ENCODE measurements at regions not wholly inside any gene's neighbourhood (a gene's known extent, or its start where the extent isn't known, plus 50 kb on each side); places are given as distances from the start of the nearest gene placed in this dataset.
"Not testable (repeated sequence)": the region's sequence is repeated elsewhere in the genome, so short reads cannot be mapped to it uniquely, and the experiment has no call there.

- Mint-ChIP-seq H3K4me3 (no peak overlapping the region), H3K36me3 (no peaks in the 10 kb centered on the region), H3K9me3 (no peaks in the 10 kb centered on the region), H3K27ac (no peak overlapping the region), H3K27me3 (no peaks in the 10 kb centered on the region), H3K4me1 (peaks cover 5% of the 10 kb centered on the region)
- ATAC-seq (ENCODE audit: low read depth) (no peak), DNase-seq (no peak)
- POLR2A ChIA-PET: no interaction called here
These were observed 740.3 kb upstream of the FRG1 start for GRCh38 chr4:189200353-189200752.

GRCh38 chr4:189202182-189202868 lies 738.3 kb upstream of the FRG1 start:
- Mint-ChIP-seq H3K27me3 (no peaks in the 10 kb centered on the region), H3K4me1 (peaks cover 5% of the 10 kb centered on the region), H3K4me3 (peak overlapping the region; percentile 47), H3K9me3 (no peaks in the 10 kb centered on the region), H3K27ac (no peak overlapping the region), H3K36me3 (no peaks in the 10 kb centered on the region)
- ATAC-seq (ENCODE audit: low read depth) (no peak), DNase-seq (peak; percentile 34)
- POLR2A ChIA-PET: no interaction called here

GRCh38 chr4:189202869-189203271 lies 737.8 kb upstream of the FRG1 start:
- ATAC-seq (ENCODE audit: low read depth) (no peak), DNase-seq (no peak)
- H3K27me3 Mint-ChIP-seq: no peaks in the 10 kb centered on the region
- POLR2A ChIA-PET: no interaction called here
- H3K9me3 Mint-ChIP-seq: no peaks in the 10 kb centered on the region
- H3K4me1 Mint-ChIP-seq: peaks cover 5% of the 10 kb centered on the region
- no peak overlapping the region for H3K4me3 Mint-ChIP-seq
- H3K27ac Mint-ChIP-seq: peak overlapping the region; percentile 30
- H3K36me3 Mint-ChIP-seq: no peaks in the 10 kb centered on the region

- H3K4me1 Mint-ChIP-seq: peaks cover 5% of the 10 kb centered on the region
- no peaks in the 10 kb centered on the region for H3K27me3 Mint-ChIP-seq
- no peak for ATAC-seq (ENCODE audit: low read depth)
- H3K9me3 Mint-ChIP-seq: no peaks in the 10 kb centered on the region
- POLR2A ChIA-PET: no interaction called here
- H3K27ac Mint-ChIP-seq: no peak overlapping the region
- DNase-seq: no peak
- no peaks in the 10 kb centered on the region for H3K36me3 Mint-ChIP-seq
- no peak overlapping the region for H3K4me3 Mint-ChIP-seq
These were observed 736.1 kb upstream of the FRG1 start for GRCh38 chr4:189204616-189205015.

- ATAC-seq (ENCODE audit: low read depth) (no peak), DNase-seq (no peak)
- H3K9me3 Mint-ChIP-seq: no peaks in the 10 kb centered on the region
- no peaks in the 10 kb centered on the region for H3K27me3 Mint-ChIP-seq
- H3K36me3 Mint-ChIP-seq: no peaks in the 10 kb centered on the region
- POLR2A ChIA-PET: no interaction called here
- no peak overlapping the region for H3K27ac Mint-ChIP-seq
- peaks cover 5% of the 10 kb centered on the region for H3K4me1 Mint-ChIP-seq
- H3K4me3 Mint-ChIP-seq: no peak overlapping the region
These were observed 733.7 kb upstream of the FRG1 start for GRCh38 chr4:189206953-189207352.

- Mint-ChIP-seq H3K9me3 (no peaks in the 10 kb centered on the region), H3K4me1 (peaks cover 3% of the 10 kb centered on the region), H3K4me3 (no peak overlapping the region), H3K27ac (no peak overlapping the region), H3K36me3 (no peaks in the 10 kb centered on the region), H3K27me3 (no peaks in the 10 kb centered on the region)
- ATAC-seq (ENCODE audit: low read depth) (no peak), DNase-seq (no peak)
- POLR2A ChIA-PET: no interaction called here
These were observed 732.8 kb upstream of the FRG1 start for GRCh38 chr4:189207872-189208271.

- Mint-ChIP-seq H3K4me1 (no peaks in the 10 kb centered on the region), H3K9me3 (no peaks in the 10 kb centered on the region), H3K4me3 (no peak overlapping the region), H3K27ac (no peak overlapping the region), H3K36me3 (no peaks in the 10 kb centered on the region), H3K27me3 (no peaks in the 10 kb centered on the region)
- DNase-seq (no peak), ATAC-seq (ENCODE audit: low read depth) (no peak)
- POLR2A ChIA-PET: no interaction called here
These were observed 725.1 kb upstream of the FRG1 start for GRCh38 chr4:189215574-189215973.

- H3K4me3 Mint-ChIP-seq: no peak overlapping the region
- no peaks in the 10 kb centered on the region for H3K4me1 Mint-ChIP-seq
- ATAC-seq (ENCODE audit: low read depth): no peak
- H3K27me3 Mint-ChIP-seq: no peaks in the 10 kb centered on the region
- no peak for DNase-seq
- POLR2A ChIA-PET: no interaction called here
- H3K9me3 Mint-ChIP-seq: no peaks in the 10 kb centered on the region
- no peaks in the 10 kb centered on the region for H3K36me3 Mint-ChIP-seq
- H3K27ac Mint-ChIP-seq: no peak overlapping the region
These were observed 719.0 kb upstream of the FRG1 start for GRCh38 chr4:189221691-189222090.

GRCh38 chr4:189228726-189229125 lies 711.9 kb upstream of the FRG1 start:
- POLR2A ChIA-PET: no interaction called here
- H3K4me1 Mint-ChIP-seq: no peaks in the 10 kb centered on the region
- no peaks in the 10 kb centered on the region for H3K36me3 Mint-ChIP-seq
- H3K27ac Mint-ChIP-seq: no peak overlapping the region
- no peak overlapping the region for H3K4me3 Mint-ChIP-seq
- DNase-seq: no peak
- no peaks in the 10 kb centered on the region for H3K27me3 Mint-ChIP-seq
- peaks cover 3% of the 10 kb centered on the region for H3K9me3 Mint-ChIP-seq
- ATAC-seq (ENCODE audit: low read depth): no peak

GRCh38 chr4:189232274-189232673 lies 708.4 kb upstream of the FRG1 start:
- Mint-ChIP-seq H3K27ac (no peak overlapping the region), H3K27me3 (no peaks in the 10 kb centered on the region), H3K4me1 (no peaks in the 10 kb centered on the region), H3K36me3 (no peaks in the 10 kb centered on the region), H3K4me3 (no peak overlapping the region), H3K9me3 (peaks cover 3% of the 10 kb centered on the region)
- DNase-seq (no peak), ATAC-seq (ENCODE audit: low read depth) (no peak)
- POLR2A ChIA-PET: no interaction called here

GRCh38 chr4:189233754-189234153 lies 706.9 kb upstream of the FRG1 start:
- H3K4me1 Mint-ChIP-seq; H3K27me3 Mint-ChIP-seq; DNase-seq; ATAC-seq (ENCODE audit: low read depth); H3K4me3 Mint-ChIP-seq; H3K27ac Mint-ChIP-seq; H3K36me3 Mint-ChIP-seq; POLR2A ChIA-PET; H3K9me3 Mint-ChIP-seq: not testable (repeated sequence)

- ATAC-seq (ENCODE audit: low read depth); DNase-seq; H3K27ac Mint-ChIP-seq; H3K27me3 Mint-ChIP-seq; POLR2A ChIA-PET; H3K4me3 Mint-ChIP-seq; H3K4me1 Mint-ChIP-seq; H3K36me3 Mint-ChIP-seq; H3K9me3 Mint-ChIP-seq: not testable (repeated sequence)
These were observed 705.7 kb upstream of the FRG1 start for GRCh38 chr4:189234948-189235347.

- Mint-ChIP-seq H3K36me3 (no peaks in the 10 kb centered on the region), H3K9me3 (peaks cover 4% of the 10 kb centered on the region), H3K4me1 (no peaks in the 10 kb centered on the region), H3K27ac (no peak overlapping the region), H3K27me3 (no peaks in the 10 kb centered on the region), H3K4me3 (no peak overlapping the region)
- ATAC-seq (ENCODE audit: low read depth) (no peak), DNase-seq (no peak)
- POLR2A ChIA-PET: no interaction called here
These were observed 705.1 kb upstream of the FRG1 start for GRCh38 chr4:189235599-189235998.

GRCh38 chr4:189236321-189236720 lies 704.4 kb upstream of the FRG1 start:
- H3K4me3 Mint-ChIP-seq; H3K9me3 Mint-ChIP-seq; H3K4me1 Mint-ChIP-seq; POLR2A ChIA-PET; ATAC-seq (ENCODE audit: low read depth); H3K27me3 Mint-ChIP-seq; DNase-seq; H3K36me3 Mint-ChIP-seq; H3K27ac Mint-ChIP-seq: not testable (repeated sequence)

GRCh38 chr4:189237340-189237739 lies 703.3 kb upstream of the FRG1 start:
- Mint-ChIP-seq H3K27ac (no peak overlapping the region), H3K4me3 (no peak overlapping the region), H3K4me1 (no peaks in the 10 kb centered on the region), H3K36me3 (no peaks in the 10 kb centered on the region), H3K27me3 (no peaks in the 10 kb centered on the region), H3K9me3 (peaks cover 4% of the 10 kb centered on the region)
- POLR2A ChIA-PET: no interaction called here
- ATAC-seq (ENCODE audit: low read depth) (no peak), DNase-seq (no peak)
